SK-N-MC (cell line): ENCODE measurements at regions not wholly inside any gene's neighbourhood (a gene's known extent, or its start where the extent isn't known, plus 50 kb on each side); places are given as distances from the start of the nearest gene placed in this dataset.

Source experiments
- EZH2 ChIP-seq: fragments of 200-600 bp; sonication (generic); IDR thresholded peaks from one replicate; pipeline ENCODE4 v1.6.1; 2017; ENCODE audit warnings: antibody characterized with exemption
- FOXP2 ChIP-seq: optimal IDR thresholded peaks from 2 replicates; pipeline ENCODE3; 2011; ENCODE audit warnings: mild to moderate bottlenecking, moderate library complexity; ENCODE audit not compliant: insufficient read depth; ENCODE audit errors: extremely low read length, control extremely low read depth
- POLR2AphosphoS5 ChIP-seq: IDR thresholded peaks from 2 replicates; pipeline ENCODE4 v1.6.1; 2012; ENCODE audit warnings: mild to moderate bottlenecking, low read depth, low read length, borderline replicate concordance

GRCh38 chr14:34195964-34196363 is 245.1 kb upstream of the EGLN3 start:
- TF ChIP-seq FOXP2 (no peak), EZH2 (no peak), POLR2AphosphoS5 (no peak)
